HG03103 (cell line): ENCODE measurements at regions not wholly inside any gene's neighbourhood (a gene's known extent, or its start where the extent isn't known, plus 50 kb on each side); places are given as distances from the start of the nearest gene placed in this dataset.
"Not testable (repeated sequence)": the region's sequence is repeated elsewhere in the genome, so short reads cannot be mapped to it uniquely, and the experiment has no call there.

ENCODE experiments used
- ATAC-seq: cut with Tn5 transposase; IDR thresholded peaks from one replicate; pipeline ENCODE4 v1.9.1; 2021; ENCODE audit warnings: low read depth; ENCODE audit not compliant: unreplicated experiment

DNA sequence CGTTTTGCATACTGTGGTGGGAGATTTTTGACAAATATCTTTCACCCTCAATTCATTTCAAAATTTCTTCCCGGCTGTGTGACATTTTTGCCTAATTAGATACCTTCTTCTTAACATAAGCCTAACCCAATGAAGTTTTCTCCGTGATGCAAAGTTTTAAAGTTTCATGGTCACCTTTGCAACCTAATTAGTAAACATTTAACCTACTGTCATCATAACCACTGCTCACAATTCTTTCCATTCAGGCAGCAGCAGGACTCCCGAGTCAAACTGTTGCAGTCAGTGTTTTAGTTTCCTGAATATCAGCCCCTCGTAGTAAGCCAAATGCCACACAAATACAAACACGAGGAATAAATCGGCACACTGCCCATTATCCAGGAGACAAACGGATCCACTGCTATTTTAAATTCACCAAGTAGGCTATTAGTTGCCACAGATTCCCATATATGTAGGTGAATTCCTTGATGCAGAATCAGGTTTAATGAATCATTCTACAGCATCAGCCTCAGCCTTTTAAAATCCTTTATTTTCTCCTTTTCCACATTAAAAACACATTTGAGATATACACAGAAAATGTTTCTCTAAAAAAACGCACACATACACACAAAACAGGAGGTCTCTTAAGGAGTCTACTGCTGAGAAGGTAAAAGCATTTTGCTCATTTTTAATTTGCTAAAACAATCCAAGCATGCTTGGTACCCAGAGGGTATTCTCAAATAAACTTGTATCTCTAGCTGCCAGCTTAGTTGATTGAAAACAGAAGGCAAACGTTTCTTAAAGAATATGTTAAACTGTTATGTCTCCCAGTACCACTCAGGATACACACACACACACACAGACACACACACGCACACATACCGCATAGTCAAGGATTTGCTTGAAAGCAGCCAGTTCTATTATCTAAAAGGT is 106.5 kb upstream of the KCTD1 start:
- no peak for ATAC-seq

DNA sequence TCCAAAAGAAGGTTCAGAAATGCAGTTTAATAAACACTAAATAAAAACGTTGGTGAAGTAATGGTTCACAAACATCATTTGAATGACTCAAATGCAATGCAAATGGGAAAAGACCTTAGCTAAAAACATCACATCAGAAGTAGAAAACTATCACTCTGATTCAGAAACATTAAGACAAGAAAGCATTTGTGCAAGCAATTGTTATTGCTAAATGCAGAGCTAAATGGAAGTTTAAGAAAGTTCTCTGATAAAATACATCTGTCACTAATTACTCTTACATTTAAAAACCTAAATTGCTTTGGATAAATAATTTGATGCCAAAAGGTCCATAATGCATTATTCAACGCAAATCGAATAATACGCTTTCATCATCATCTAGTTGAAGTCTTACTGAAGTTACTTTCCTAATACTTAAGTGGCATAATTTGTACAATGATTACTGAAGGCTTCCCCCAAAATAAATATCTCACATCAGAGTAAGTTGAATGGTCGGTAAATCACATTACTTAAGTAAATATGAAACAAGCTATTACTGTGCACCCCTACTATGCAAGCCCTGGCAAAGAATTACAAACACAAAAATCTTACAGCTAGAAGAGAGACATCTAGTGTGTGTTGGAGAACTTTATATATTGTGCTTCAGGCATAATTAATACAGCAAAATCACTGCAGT is 105.7 kb upstream of the KCTD1 start:
- no peak for ATAC-seq

DNA sequence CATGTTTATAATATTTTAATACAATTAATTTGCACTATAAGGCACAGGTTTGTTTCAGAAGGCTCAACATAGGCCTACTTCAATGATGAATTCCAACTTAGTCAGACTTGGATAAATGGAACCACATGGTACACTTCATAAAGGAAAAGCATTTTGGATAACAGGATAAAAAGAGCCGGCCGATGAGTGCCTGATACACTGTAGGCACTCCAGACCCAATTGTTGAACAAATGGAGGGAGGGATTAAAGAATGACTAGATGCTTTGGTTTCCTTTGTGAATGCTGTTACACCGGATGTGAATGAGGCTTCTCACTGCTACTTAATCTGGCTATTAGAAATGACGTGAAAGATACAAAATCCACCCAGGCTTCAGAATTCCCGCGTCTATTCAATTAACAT is 104.1 kb upstream of the KCTD1 start:
- ATAC-seq, result no peak

DNA sequence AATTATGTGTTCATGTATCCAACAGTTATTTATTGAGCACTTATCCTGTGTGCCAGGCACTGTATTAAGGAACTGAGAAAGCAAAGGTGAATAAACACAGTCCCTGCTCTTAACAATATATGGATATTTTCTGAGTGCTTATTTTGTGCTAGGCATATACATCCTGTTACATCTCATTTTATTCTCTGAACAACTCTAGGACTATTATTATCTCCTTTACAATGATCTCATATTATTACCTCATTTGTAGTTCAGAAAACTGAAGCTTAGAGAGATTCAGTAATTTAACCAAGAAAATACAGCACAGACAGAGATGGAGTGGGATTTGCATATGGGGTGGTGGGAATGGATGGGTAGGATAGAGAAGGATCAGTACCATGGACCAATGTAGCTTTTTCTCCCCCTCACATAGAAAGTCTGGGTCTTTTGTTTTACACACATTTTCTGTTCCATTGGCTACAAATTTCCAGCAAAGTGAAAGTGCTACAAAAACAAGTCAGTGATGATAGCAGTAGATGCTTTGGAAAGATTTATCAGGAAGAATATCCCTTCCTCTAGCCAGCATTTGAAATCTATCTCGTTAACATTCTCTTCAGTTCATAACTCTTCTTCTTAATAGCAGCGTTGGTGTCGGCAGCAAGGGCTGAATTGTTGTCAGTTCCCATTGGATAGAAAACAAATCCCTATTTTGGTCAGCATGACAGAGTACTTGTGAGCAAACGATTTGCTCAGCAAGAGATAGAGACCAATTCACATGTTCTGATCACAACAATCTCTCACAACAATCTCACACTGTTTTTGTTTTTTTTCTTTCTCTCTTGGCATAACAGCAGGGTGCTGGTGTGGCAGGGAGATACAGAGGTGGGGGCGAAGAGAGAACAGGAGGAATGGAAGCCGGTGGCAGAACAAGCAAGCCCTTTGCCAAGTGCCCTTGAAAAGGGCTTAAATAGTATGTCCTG is 102.2 kb upstream of the KCTD1 start:
- no peak for ATAC-seq

DNA sequence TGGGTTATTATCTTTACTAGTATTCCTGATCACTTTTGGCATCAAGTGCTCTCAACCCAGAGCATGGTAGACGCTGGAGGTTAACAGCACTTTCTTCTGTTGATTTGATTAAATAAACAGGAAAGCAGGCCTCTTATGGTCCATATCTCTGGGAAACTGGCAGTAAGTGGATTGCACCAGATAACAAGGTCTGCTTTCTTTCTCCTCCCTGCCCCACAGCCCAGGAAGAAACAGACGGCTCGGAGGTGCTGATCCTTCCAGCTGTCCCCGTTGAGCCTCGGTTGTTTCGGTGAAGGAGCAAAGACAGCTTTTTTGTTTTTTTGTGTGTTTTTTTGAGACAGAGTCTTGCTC is 100.8 kb upstream of the KCTD1 start:
- no peak for ATAC-seq

DNA sequence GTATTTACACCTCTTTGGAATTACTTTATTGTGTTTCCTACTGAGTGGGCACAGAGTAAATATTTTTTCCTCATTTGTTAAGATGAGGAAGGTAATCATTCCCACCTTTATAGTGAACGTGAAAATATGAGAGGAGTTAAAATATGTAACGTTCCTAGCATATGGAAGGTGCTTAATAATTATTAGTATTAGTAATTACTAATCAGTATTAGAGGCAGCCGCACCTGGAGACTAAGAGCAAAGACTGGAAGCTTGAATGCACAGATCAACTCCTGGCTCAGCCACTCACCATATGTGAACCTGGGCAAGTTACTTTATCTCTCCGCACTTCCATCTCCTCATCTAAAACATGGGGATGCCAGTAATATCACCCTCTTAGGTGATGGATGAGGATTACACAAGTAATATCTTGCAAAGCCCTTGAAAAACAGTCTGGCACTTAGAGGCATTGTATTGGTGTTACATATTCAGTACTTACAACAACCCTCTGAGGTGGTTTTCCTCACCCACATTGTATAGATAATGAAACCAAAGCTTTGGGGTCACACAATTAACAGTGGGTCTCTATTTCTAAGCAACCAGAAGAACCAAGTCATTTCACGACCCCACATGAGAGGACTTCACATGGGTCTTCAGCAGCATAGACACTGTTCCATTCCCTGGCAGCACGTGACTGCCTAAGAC is 100.3 kb upstream of the KCTD1 start:
- ATAC-seq, result no peak

DNA sequence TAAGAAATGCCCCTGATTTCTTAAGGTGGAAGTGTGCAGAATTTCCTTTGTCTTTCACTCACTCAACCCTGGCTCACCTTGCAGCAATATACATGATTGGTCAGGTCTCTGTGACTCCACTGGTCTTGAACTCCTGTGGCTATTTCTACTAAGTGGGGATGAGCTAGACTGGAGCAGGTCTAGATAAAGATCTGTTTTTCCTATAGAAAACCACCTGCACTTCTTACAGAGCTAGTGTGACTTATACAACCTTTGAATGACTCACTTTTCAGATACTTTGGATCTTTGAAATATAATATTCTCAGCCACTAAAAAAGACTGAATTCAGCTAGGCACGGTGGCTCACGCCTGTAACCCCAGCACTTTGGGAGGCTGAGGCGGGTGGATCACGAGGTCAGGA is 98.5 kb upstream of the KCTD1 start:
- ATAC-seq, result no peak

DNA sequence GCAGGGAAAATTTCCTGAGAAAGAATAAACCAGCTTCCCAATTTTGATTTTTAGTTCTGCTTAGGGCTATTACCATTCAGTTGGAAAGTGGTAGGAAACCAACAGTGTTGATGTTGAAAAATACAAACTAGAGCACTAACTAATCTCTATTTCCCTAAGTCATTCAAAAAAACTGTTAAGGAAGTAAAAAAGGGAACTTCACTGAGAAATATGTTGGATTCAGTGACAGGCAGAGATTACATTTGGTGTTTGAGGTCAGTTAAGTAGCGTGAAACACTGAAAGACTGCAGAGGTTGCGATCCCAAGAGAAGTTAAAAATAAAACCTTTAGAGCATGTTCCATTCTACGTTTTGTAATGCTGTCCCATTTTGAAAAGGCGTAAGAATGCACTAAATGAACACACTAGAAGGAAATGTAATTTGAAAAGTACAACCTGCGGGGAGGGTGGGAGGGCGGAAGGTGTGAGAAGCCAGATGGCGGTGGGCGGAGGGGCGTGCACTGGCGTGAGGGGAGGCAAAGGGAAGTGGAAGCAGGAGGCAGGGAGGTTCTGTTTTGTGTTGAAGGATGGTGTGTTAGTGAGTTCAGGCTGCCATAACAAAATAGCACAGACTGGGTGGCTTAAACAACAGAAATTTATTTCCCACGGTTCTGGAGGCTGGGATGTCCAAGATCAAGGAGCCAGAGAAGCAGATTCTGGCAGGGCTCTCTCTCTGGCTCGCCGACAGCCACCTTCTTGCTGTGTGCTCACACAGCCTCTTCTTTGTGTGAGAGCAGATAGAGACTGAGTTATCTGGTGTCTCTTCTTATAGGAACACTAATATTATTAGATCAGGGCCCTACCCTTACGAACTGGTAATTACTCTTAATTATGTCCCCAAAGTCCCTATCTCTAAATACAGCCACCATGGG is 94.3 kb upstream of the KCTD1 start:
- ATAC-seq, result no peak

DNA sequence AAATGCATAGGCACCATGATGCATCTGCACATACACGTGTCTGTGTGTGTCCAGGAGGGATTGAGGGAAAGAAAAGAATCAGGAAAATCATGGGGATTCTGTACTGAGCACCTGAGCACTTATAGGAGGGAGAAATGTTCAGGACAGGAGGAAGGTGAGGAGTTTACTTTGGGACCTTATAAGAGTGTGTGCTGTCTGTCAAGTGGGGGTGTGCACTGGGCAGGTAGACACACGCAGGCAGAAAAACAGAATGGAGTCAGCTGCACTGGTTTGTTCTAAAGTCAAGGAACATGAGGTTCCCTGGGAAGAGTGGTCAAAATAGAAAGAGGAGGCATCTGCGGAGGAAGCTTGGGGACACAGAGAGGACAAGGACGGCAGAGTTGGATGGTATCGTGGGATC is 92.2 kb upstream of the KCTD1 start:
- no peak for ATAC-seq

DNA sequence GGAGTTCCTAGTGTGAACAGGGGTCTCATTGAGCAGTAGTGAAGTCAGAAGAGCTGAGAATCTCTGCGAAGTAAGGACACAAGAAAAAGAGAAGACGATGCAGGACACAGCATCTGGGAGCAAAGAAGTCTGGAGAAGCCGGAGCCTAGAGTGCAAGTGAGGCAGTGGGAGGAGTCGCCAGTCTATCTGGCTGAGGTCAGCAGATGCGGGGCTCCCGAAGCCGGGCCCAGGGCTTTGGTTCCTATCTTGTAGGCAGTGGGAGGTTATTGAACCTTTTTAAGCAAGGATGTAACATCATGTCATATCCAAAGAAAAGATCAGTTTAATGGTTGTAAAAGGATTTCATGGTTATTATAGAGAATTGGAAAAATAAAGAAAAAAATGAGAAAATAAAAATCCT is 90.8 kb upstream of the KCTD1 start:
- no peak for ATAC-seq

DNA sequence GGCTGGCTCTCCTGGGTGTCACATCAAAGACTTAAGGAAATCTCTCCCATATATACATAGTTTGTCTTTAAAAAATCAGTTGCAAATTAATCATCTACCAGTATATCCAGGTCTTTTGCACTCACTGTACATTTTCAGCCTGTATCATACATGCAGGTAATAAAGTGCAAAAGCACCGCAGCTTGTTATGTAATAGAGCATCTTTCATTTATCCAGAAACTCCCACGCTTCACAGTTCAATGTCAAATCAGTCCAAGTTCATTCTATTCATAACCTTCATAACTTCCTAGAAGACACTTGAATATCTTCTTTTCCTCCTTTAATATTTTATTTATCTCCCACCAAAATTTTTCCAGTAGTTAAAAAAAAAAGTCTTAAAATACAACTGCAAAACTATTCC is 89.6 kb upstream of the KCTD1 start:
- ATAC-seq, result no peak

DNA sequence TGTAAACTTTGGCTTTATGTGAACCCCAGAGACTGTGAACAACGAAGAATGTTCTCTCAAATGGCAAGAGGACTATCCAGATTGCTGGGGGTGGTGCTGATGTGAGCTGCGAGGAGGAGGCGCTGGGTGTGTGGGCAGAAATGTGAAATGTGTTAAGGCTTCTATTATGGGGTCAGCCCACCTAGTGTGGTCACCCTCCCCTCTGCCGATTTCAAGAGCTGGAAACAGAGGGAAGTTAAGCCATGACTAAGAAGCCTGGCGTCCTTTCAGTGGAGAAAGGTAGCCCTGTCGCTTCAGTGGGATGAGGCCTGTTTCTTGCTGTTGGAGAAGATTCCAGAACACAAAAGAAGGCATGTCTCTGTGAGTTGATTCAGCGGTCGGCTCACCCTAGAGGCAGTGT is 89.0 kb upstream of the KCTD1 start:
- ATAC-seq, result no peak

DNA sequence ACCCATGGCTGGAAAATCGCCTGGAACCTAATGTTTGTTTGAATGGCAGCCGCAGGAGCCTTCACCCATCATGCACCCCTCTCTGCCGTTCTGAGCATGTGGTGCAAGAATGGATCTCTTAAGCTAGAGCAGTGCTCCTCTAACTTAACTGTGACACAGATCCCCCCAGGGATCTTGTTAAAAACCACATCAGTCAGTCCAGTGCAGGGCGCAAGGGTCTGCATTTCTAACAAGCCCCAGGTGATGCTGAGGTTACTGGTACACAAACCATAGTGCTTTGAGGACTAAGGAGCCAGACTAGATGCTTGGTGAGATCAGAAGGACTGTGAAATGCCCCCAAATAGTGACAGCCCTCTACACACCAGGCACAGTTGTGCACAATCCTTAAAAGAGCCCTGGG is 87.1 kb upstream of the KCTD1 start:
- no peak for ATAC-seq

DNA sequence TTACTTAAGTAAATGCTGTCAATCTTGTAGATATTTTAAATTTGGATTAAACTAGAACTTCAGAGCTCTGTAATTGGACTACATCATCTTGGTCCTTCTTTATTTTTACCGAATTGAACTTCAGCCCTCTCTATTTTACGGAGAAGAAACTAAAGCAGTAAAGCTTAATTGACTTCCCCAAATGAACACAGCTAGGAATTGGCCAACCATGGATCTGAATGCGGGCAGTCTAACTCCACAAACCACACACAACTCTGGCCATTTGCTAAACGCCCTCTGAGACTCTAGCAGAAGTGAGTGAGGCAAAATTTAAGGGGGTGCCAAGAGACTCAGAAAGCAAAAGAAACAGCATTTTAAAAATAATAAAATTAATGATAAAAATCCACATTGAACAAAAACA is 86.3 kb upstream of the KCTD1 start:
- ATAC-seq, result no peak

DNA sequence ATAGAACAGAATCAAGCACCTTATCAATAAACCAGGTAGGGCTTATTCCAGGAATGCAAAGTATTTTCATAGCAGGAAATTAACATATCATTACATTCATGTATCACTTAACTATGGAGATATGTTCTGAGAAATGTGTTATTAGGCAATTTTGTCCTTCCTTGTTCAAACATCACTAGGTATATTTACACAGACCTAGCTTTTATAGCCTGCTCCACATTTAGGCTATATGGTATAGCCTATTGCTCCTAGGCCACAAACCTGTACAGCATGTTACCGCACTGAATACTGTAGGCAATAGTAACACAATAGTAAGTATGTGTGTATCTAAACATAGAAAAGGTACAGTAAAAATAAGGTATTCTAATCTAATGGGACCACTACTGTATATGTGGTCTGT is 82.8 kb upstream of the KCTD1 start:
- ATAC-seq, result no peak

DNA sequence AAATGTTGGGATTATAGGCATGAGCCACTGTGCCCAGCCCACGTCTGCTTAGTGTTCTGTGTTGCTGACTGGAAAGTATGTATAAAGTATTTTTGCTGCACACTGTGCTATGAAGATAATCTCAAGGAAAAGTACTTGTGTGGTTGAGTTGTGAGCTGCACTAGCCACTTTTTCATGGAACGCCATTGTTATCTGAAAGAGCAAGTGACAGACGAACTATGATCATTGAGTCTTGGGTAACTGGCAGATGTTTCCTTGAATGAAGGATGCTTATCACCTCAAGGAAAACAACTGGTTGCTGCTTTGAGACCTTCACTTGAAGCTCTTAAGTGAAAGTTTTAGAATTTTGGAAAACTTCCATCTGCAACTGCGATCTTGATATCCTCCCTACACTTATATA is 82.2 kb upstream of the KCTD1 start:
- ATAC-seq, result no peak

DNA sequence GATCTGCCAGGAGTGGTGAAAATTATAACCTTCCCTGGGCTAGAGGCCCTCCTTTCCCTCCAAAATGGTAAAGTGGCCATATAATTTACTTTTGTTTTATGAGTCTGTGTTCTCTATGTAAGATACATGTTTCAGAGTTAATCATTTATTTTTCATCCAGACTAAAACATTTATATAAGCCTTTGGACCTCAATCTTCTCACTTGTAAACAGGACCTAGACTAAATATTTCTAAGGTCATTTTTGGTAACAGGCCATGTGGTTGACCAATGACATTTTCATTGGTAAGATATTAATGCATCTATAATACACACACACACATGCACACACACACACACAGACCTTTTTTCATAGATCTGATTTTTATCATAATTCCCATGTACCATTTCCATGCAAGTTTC is 79.7 kb upstream of the KCTD1 start:
- ATAC-seq, result no peak

DNA sequence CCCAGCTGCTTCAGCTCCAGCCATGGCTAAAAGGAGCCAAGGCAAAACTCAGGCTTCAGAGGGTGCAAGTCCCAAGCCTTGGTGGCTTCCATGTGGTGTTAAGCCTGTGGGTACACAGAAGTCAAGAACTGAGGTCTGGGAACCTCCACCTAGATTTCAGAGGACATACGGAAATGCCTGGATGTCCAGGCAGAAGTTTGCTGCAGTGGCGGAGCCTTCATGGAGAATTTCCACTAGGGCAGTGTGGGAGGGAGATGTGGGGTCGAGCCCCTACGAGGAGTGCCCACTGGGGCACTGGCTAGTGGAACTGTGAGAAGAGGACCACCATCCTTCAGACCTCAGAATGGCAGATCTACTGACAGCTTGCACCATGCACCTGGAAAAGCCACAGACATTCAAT is 76.1 kb upstream of the KCTD1 start:
- no peak for ATAC-seq

DNA sequence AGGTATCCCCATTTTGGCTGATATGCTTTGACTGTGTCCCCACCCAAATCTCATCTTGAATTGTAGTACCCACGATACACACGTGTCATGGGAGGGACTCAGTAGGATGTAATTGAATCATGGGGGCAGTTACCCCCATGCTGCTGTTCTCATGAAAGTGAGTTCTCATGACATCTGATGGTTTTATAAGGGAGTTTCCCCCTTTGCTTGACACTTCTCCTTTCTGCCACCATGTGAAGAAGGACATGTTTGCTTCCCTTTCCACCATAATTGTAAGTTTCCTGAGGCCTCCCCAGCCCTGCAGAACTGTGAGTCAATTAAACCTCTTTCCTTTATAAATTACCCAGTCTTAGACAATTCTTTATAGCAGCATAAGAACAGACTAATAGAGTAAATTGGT is 75.0 kb upstream of the KCTD1 start:
- not testable (repeated sequence) for ATAC-seq
